D721Med (cell line): ENCODE measurements at regions not wholly inside any gene's neighbourhood (a gene's known extent, or its start where the extent isn't known, plus 50 kb on each side); places are given as distances from the start of the nearest gene placed in this dataset.

ENCODE experiments used
- DNase-seq: peaks from one replicate; pipeline ENCODE4 v3.0.0; 2011; ENCODE audit warnings: low spot score; ENCODE audit not compliant: insufficient read length
- FAIRE-seq: peaks from 2 replicates; lab custom pipeline; 2011; peaks lifted over from hg19 to GRCh38; lab: Jason Lieb, UNC
- TF ChIP-seq, protein P1 (sequence below): IDR thresholded peaks from 2 replicates; pipeline ENCODE4 v1.5.1; 2012; ENCODE audit warnings: mild to moderate bottlenecking, control low read depth; ENCODE audit not compliant: insufficient read depth; ENCODE audit errors: missing control alignments

DNA sequence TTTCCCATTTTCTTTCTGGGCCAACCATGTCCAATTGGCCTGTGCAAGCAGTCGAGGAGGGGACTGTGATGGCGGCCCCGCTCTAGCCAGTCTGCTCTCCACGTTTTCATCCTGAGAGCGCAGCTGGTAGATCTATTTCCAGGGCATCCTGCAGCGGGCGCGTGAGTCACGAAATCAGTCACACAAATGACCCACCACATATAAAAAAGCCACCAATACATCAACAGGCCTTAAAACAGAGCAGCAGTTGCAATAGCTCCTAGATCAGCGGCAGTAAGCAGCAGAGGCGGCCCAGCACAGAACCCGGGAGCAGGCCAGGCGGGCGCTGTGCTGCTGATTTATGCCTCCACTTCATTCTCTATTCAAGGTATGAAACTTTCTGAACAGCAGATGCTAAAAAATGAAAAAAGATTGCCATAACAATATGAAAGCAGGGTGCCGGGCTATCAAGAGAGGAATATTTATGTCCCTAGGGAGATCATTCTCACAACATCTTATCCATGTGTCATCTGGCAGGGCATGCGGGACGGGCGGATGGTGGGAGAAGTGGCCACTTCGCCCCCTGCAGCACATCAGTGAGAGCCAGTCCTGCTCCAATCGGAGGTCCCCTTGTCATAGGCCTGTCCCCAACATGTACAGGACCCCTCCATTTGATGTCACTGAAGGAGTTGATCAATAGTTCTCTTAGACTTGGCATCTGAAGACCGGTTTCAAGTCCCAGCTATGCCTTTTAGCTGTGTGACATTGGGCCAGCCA, 98.0 kb upstream of the GPR26 start:
- DNase-seq (no peak), FAIRE-seq (no peak)
- TF ChIP-seq, protein P1, sequence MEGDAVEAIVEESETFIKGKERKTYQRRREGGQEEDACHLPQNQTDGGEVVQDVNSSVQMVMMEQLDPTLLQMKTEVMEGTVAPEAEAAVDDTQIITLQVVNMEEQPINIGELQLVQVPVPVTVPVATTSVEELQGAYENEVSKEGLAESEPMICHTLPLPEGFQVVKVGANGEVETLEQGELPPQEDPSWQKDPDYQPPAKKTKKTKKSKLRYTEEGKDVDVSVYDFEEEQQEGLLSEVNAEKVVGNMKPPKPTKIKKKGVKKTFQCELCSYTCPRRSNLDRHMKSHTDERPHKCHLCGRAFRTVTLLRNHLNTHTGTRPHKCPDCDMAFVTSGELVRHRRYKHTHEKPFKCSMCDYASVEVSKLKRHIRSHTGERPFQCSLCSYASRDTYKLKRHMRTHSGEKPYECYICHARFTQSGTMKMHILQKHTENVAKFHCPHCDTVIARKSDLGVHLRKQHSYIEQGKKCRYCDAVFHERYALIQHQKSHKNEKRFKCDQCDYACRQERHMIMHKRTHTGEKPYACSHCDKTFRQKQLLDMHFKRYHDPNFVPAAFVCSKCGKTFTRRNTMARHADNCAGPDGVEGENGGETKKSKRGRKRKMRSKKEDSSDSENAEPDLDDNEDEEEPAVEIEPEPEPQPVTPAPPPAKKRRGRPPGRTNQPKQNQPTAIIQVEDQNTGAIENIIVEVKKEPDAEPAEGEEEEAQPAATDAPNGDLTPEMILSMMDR = no peak

DNA sequence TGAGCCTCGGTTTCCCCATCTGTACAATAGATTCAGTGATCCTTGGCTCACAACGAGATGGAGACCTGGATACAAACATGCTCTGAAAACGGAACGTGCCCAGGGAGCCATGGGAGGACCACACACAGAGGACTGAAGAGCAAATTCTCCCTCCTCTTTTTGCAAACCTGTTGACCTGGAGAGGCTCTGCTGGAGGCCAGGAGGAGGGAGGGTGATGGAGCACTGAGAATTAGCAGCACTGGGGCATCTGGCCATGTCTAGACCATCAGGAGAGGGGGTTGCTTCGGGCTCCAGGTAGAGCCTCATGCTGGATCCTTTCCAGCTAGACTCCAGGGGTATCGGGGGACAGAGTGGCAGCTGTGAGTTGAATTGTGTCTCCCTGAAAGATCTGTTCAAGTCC, 97.4 kb upstream of the GPR26 start:
- DNase-seq (no peak), FAIRE-seq (no peak)
- TF ChIP-seq, protein P1 = no peak

DNA sequence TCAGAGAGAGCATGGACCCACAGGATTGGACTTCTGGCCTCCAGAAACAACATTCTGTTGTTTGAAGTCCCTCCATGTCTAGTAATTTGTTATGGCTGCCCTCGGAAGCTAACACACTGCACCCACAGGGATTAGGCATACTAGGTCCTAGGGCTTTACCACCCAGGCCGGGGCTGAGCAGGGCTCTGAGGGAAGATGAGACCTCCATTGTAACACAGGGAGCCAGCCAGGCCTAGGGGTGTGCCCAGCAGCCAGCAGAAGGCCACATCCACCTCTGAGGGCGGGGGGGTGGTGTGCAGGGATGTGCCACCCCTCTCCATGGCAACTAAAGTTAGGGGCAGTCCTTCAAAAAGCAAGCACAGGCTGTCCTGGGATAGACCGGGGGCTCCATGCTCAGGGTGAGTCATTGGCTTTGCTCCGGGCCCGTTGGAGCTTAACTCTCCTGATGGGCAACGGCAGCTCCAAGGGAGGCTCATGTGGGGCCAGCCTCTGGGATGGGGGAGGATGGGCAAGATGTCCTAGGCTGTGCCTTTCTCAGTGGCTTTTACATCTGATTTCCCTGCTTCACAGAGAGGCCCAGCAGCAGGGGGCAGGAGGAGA, 96.6 kb upstream of the GPR26 start:
- FAIRE-seq = no peak
- TF ChIP-seq, protein P1 = no peak
- no peak for DNase-seq

DNA sequence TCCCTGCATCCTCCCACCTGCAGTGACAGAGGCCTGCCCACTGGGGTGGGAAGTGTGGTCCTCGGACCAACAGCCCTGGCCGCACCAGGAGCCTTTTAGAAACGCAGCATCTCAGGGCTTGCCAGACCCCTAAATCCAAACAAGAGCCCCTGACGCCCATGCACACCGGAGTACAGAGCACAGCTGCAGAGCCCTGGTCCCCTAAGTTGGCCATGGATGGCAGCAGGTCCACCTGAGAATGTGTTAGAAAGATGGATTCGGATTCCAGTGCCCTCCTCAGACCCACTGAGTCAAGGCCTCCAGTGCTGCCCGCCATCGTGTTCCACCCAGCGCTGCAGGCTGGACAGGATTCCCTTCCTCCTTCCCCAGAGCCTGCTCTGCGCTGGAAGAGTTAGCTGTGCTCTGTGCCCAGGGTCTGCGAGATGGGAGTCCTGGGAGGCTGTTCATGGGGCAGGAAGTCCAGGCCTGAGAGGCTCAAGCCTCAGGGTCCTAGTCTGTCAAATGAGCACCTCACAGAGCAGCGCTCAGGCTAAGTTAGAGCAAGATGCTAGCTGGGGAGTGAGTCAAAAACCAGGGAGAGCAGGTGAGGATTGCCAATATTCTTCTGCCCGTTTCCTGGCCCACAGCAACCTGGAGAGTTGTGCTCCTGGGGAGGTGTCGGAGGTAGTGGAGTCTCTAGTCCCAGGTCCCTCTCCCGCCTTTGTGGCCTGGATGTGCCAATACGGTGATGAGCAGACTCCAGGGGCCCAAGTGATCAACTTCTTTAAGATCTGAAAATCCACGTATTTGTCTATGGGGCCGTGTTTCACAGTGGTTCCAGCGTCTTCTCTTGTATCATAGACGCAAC, 95.9 kb upstream of the GPR26 start:
- DNase-seq (no peak), FAIRE-seq (no peak)
- TF ChIP-seq, protein P1 = no peak

DNA sequence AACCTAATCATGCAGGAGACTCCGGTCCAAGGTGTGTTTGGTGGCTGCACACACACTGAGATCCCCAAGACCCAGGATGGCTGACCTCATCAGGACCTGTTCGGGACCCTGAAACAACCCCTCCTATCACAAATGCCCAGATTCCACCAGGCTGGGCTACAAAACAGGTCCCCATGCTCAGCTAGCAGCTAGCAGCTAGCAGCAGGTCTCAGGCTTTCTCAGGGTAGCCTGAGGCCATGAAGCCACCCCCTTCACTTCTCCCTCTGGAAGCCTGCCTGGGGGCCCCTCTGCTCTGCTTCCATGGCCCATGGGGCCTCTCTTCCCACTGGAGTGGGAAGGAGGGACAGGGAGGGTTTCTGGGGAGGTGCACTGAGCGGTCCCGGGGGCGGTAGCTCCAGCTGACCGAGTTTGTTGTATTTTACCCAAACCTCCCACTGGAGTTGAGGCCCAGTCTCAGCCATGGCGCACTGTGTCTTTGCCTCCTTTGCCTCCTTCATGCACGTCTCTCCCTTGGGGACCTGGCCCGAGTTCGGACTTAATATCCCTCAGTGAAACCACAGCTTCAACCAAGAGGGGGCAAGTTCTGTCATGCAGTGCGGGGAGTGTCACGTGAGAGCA, 95.1 kb upstream of the GPR26 start:
- DNase-seq = no peak
- FAIRE-seq = no peak
- TF ChIP-seq, protein P1 = no peak

DNA sequence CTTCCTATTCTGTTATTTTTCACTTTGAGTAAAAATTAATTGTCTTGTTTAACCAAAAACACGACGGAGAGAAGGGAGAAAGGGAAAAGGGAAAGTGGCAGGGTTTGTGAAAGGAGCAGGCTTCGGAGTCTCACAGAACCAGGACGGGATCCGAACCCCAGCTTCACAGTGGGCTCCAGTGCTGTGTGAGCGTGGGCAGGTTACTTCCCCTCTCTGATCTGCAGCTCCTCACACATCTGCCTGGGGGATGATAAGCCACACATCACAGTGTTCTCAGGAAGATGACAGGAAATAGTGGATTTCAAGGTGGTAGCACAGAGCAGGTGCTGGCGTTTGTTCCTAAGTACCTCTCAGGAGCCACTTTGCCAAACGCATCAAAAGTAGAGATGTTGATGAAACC, 94.2 kb upstream of the GPR26 start:
- DNase-seq (no peak), FAIRE-seq (no peak)
- TF ChIP-seq, protein P1 = no peak
